Adrenal gland (tissue), 9 donors: ENCODE measurements at regions not wholly inside any gene's neighbourhood (a gene's known extent, or its start where the extent isn't known, plus 50 kb on each side); places are given as distances from the start of the nearest gene placed in this dataset.

Source experiments
- DNase-seq, 7 donors: peaks; one replicate each; pipeline ENCODE4 v3.0.0-alpha.2; 2019 to 2020
- H3K27ac ChIP-seq, 5 donors: fragments of 200-600 bp; sonication (generic) in 4 of 5; 1 replicate in 3 of 5; 2 replicates in 2 of 5; pipeline versions ENCODE4 v1.5.1 to v1.8.0; 2016 to 2020; ENCODE audit warnings: mild to moderate bottlenecking in 1 of 5
- H3K27me3 ChIP-seq: fragments of 200-600 bp; 2 replicates; pipeline ENCODE4 v1.8.0; 2021
- H3K36me3 ChIP-seq, 2 donors: fragments of 200-600 bp; replicated peaks in 1 of 2; 1 replicate in 1 of 2; 2 replicates in 1 of 2; pipeline versions ENCODE4 v1.5.1 to v1.8.0; 2018 to 2022
- H3K4me1 ChIP-seq, 2 donors: fragments of 200-600 bp; replicated peaks in 1 of 2; 1 replicate in 1 of 2; 2 replicates in 1 of 2; pipeline versions ENCODE4 v1.5.1 to v1.8.0; 2018 to 2021
- H3K4me3 ChIP-seq, 4 donors: fragments of 200-600 bp; sonication (generic) in 3 of 4; one replicate each; pipeline ENCODE4 v1.5.1; 2016 to 2018
- H3K9me3 ChIP-seq, 3 donors: fragments of 200-600 bp; sonication (generic) in 1 of 3; replicated peaks in 1 of 3; 1 replicate in 2 of 3; 2 replicates in 1 of 3; pipeline versions ENCODE4 v1.5.1 to v1.8.0; 2016 to 2021
- POLR2A ChIP-seq, 2 donors: fragments of 450-650 bp; IDR thresholded peaks; one replicate each; pipeline ENCODE4 v1.6.1; 2017; ENCODE audit warnings: antibody characterized with exemption in 2 of 2, mild to moderate bottlenecking in 2 of 2, moderate library complexity in 1 of 2
- WGBS, 4 donors: extraction: QIAGEN DNeasy Blood & Tissue Kit in 2 of 4; methylation state at CpG; one replicate each; pipeline versions ENCODE4 v1.1.5 to v1.1.7; 2013 to 2017; 5-methylcytosine and 5-hydroxymethylcytosine counted together
- intact Hi-C, 2 donors: fragments of 100-400 bp; cut with DNase I; formaldehyde crosslinking; loops; one replicate each; pipeline versions ENCODE4 v1.14.1 to v1.15.0; 2022 to 2023
- TF ChIP-seq, protein P1 (sequence below), 6 experiments: fragments of 450-650 bp in 4 of 6; fragments of 200-600 bp in 2 of 6; sonication (generic) in 1 of 6; IDR thresholded peaks; 1 replicate in 5 of 6; 2 replicates in 1 of 6; pipeline versions ENCODE4 v1.5.1 to v1.8.0; 2016 to 2021; ENCODE audit warnings: antibody characterized with exemption in 6 of 6, mild to moderate bottlenecking in 2 of 6, moderate library complexity in 1 of 6
- donor health status: healthy with polysubstance abuse.
- donor health status: Bipolar disorder and iron deficiency.
- donor health status: DM: yes; HTN: yes; CAD: no.
- donor health status: DM: no; HTN: no; CAD: no.
- donor health status: DM: no; HTN: no; CAD: no.

DNA sequence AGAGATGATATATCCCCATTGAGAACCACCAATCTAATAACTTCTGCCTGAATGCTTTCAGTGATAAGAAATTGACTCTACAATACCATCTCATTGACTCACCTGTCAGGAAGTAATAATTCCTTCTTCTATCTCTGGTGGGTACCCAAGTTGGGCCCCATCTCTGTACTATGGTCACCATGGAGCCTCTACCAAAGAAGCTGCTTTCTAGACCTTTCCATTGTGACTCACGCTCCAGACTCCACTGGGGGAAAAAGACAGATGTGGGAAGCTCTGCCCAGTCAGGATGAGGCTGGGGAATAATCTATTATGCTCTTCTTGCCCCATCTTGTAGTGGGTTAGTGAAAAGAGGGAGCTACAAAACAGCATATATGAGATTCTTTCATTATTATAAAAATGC, 100.4 kb downstream of the COPRS start:
- TF ChIP-seq POLR2A (IDR thresholded peaks at IDR 0.05) = no peak
- TF ChIP-seq, protein P1, sequence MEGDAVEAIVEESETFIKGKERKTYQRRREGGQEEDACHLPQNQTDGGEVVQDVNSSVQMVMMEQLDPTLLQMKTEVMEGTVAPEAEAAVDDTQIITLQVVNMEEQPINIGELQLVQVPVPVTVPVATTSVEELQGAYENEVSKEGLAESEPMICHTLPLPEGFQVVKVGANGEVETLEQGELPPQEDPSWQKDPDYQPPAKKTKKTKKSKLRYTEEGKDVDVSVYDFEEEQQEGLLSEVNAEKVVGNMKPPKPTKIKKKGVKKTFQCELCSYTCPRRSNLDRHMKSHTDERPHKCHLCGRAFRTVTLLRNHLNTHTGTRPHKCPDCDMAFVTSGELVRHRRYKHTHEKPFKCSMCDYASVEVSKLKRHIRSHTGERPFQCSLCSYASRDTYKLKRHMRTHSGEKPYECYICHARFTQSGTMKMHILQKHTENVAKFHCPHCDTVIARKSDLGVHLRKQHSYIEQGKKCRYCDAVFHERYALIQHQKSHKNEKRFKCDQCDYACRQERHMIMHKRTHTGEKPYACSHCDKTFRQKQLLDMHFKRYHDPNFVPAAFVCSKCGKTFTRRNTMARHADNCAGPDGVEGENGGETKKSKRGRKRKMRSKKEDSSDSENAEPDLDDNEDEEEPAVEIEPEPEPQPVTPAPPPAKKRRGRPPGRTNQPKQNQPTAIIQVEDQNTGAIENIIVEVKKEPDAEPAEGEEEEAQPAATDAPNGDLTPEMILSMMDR (IDR thresholded peaks at IDR 0.05) = no peak
- Histone ChIP-seq H3K9me3 (no peaks in the 10 kb centered on the region), H3K27me3 (no peaks in the 10 kb centered on the region), H3K4me1 (no peaks in the 10 kb centered on the region), H3K36me3 (no peaks in the 10 kb centered on the region), H3K4me3 (no peak overlapping the region), H3K27ac (no peak overlapping the region)
- WGBS, 4 donors = 71 to 93% (median 86%) methylated on average over 1 of the region's 1 CpG
- intact Hi-C loops = no loop called here
- DNase-seq = no peak

DNA sequence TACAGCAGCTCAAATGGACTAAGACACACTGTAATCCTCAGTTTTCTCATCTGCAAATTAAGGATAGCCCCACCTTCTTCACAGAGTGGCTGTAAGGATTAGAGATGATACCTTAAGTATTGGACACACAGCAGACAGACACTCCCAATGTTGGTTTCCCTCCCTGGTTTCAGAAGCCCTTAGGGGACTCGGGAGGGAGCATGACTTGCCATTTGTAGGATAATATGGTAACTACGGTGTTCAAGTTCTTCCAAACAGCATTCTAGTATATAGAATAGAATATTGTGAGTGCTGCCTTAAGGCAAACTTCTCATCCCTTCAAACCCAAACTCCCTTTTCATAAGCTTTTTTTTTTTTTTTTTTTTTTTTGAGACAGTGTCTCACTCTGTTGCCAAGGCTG, 101.9 kb downstream of the COPRS start:
- Histone ChIP-seq H3K36me3 (no peaks in the 10 kb centered on the region), H3K4me1 (no peaks in the 10 kb centered on the region), H3K27ac (no peak overlapping the region), H3K27me3 (no peaks in the 10 kb centered on the region), H3K9me3 (no peaks in the 10 kb centered on the region), H3K4me3 (no peak overlapping the region)
- DNase-seq = no peak
- intact Hi-C loops = no loop called here
- 78 to 95% (median 86%) methylated on average over 2 of the region's 2 CpGs for whole genome bisulfite sequencing, 4 donors
- no peak for TF ChIP-seq POLR2A (IDR thresholded peaks at IDR 0.05)
- TF ChIP-seq, protein P1 (IDR thresholded peaks at IDR 0.05) = no peak

DNA sequence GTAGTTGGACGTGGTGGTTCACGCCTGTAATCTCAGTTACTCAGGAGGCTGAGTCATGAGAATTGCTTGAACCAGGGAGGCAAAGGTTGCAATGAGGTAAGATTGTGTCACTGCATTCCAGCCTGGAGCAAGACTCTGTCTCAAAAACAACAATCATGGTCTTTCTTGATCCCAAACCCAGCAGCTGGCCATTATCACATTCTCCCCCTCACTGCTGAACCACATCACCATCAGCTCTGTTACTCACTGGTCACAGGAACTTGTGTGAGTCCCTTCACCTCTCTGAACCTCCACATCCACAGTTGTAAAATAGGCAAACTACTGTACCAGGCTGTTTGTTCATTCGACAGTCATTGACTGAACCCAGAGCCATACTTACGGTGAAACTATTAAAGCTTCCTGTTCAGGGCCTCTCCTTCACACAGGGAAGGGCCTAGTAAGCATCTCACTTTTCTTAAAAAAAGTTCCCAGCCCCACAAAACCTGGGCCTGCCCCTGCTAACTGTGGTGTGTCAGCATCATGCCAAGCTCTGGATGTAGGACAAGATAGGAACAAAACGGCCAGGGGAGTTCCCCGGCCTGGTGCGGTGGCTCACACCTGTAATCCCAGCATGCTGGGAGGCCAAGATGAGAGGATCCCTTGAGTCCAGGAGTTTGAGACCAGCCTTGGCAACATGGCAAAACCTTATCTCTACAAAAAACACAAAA, 104.7 kb downstream of the COPRS start:
- Histone ChIP-seq H3K4me3 (no peak overlapping the region), H3K27me3 (no peaks in the 10 kb centered on the region), H3K36me3 (no peaks in the 10 kb centered on the region), H3K9me3 (no peaks in the 10 kb centered on the region), H3K27ac (no peak overlapping the region), H3K4me1 (no peaks in the 10 kb centered on the region)
- intact Hi-C loops = no loop called here
- no peak for TF ChIP-seq POLR2A (IDR thresholded peaks at IDR 0.05)
- TF ChIP-seq, protein P1 (IDR thresholded peaks at IDR 0.05) = no peak
- WGBS, 4 donors = 77 to 85% (median 84%) methylated on average over 7 of the region's 7 CpGs
- DNase-seq = no peak

DNA sequence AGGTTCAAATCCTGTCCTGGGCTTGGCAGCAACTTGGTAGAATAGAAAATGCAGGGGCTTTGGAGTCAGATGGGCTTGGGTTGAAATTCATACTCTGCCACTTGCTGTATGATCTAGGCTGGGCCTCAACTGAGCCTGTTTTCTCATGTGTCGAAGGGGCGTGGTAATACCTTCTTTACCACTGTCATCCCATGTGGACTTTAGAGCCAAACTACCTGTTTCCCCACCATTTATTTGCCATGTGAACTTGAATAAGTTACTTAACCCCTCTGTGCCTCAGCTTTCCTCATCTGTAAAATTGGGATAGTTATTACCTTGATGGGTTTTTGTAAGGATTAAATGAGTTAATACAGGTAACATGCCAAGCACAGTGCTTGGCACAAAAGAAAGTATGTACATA, 106.0 kb downstream of the COPRS start:
- intact Hi-C loops = no loop called here
- no peaks in the 10 kb centered on the region for H3K9me3 ChIP-seq
- H3K27ac ChIP-seq = no peak overlapping the region
- no peaks in the 10 kb centered on the region for H3K36me3 ChIP-seq
- 95 to 97% (median 96%) methylated on average over 2 of the region's 2 CpGs for WGBS, 4 donors
- no peaks in the 10 kb centered on the region for H3K27me3 ChIP-seq
- no peaks in the 10 kb centered on the region for H3K4me1 ChIP-seq
- DNase-seq = no peak
- TF ChIP-seq, protein P1 (IDR thresholded peaks at IDR 0.05) = no peak
- no peak overlapping the region for H3K4me3 ChIP-seq
